22Rv1 (cell line): ENCODE measurements at regions not wholly inside any gene's neighbourhood (a gene's known extent, or its start where the extent isn't known, plus 50 kb on each side); places are given as distances from the start of the nearest gene placed in this dataset.

Source experiments
- ZFX ChIP-seq: fragments of 450-650 bp; IDR thresholded peaks from 2 replicates; pipeline ENCODE4 v1.6.1; 2017; ENCODE audit warnings: antibody characterized with exemption, borderline replicate concordance
- TF ChIP-seq, protein P1 (sequence below): fragments of 450-650 bp; IDR thresholded peaks from 2 replicates; pipeline ENCODE4 v1.5.1; 2017; ENCODE audit warnings: mild to moderate bottlenecking

DNA sequence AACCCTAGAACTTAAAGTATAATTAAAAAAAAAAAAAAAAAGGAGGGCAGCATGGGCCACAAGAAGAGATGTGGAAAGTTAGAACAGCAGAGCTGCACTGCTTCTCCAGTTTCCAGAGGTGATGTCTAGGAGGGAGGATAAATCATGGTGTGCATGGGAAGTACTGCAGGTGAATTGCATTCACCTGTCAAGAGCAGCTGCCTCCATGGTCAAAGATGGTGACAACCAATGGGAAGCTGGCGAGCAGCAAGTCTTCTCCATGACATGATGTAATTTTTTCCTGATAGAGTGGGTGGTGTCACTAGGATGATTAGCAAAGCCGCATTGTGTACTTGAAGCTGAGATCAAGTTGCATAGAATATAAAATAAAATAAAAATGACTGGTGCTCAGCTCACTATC lies 95.6 kb upstream of the HS3ST4 start:
- TF ChIP-seq, protein P1, sequence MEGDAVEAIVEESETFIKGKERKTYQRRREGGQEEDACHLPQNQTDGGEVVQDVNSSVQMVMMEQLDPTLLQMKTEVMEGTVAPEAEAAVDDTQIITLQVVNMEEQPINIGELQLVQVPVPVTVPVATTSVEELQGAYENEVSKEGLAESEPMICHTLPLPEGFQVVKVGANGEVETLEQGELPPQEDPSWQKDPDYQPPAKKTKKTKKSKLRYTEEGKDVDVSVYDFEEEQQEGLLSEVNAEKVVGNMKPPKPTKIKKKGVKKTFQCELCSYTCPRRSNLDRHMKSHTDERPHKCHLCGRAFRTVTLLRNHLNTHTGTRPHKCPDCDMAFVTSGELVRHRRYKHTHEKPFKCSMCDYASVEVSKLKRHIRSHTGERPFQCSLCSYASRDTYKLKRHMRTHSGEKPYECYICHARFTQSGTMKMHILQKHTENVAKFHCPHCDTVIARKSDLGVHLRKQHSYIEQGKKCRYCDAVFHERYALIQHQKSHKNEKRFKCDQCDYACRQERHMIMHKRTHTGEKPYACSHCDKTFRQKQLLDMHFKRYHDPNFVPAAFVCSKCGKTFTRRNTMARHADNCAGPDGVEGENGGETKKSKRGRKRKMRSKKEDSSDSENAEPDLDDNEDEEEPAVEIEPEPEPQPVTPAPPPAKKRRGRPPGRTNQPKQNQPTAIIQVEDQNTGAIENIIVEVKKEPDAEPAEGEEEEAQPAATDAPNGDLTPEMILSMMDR, result no peak
- TF ChIP-seq ZFX, result no peak
